ENCODE measurements at regions not wholly inside any gene's neighbourhood (a gene's known extent, or its start where the extent isn't known, plus 50 kb on each side); places are given as distances from the start of the nearest gene placed in this dataset.

DNA sequence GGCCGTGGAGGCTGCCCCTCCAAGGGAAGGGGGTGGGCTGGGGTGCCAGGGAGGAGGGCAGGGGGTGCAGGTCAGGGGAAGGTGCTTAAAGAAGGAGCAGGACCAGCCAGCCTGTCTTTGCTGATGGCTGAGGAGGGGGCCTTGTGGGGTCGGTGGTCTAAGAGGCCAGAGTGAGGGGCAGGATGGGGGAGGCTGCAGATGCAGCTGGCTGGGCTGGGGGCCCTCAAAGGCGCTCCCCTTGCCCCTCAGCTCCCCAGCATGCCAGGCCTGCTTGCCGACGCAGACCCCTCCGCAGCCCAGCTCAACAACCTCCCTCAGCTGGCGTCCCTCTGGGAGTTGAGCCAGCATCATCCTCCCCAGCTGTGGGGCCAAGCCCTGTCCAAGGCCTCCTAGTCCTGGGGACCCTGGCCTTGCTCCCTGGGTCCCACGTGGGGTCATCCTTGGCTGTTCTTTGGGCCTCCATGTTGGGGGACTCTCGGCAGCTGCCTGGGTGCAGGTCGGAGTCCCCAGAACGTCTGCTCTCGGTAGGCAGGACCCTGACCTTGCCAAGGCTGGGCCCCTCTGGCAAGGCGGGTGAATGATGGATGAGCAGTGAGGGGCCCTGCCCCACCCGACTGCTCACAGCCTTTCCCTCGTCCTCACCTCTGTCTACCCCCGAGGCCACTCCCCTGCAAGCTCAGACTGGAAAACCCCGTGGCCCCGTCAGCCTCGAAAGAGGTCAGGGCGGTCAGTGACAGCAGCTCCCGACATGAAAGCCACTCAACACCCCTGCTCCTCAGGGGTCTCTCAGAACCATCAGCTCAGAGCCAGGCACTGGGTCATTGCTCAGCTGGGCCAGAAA lies 119.4 kb downstream of the FAM53A start:
- intact Hi-C loops (cut with DNase I; ENCODE audit: low total_unique reads): loop anchor here (1.0 kb wide), 1 partner anchor 198 kb away; no protein-coding TSS in a partner anchor
- TF ChIP-seq, protein P1, sequence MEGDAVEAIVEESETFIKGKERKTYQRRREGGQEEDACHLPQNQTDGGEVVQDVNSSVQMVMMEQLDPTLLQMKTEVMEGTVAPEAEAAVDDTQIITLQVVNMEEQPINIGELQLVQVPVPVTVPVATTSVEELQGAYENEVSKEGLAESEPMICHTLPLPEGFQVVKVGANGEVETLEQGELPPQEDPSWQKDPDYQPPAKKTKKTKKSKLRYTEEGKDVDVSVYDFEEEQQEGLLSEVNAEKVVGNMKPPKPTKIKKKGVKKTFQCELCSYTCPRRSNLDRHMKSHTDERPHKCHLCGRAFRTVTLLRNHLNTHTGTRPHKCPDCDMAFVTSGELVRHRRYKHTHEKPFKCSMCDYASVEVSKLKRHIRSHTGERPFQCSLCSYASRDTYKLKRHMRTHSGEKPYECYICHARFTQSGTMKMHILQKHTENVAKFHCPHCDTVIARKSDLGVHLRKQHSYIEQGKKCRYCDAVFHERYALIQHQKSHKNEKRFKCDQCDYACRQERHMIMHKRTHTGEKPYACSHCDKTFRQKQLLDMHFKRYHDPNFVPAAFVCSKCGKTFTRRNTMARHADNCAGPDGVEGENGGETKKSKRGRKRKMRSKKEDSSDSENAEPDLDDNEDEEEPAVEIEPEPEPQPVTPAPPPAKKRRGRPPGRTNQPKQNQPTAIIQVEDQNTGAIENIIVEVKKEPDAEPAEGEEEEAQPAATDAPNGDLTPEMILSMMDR (IDR thresholded peaks at IDR 0.05): no peak
- no peaks in the 10 kb centered on the region for H3K9me3 ChIP-seq

DNA sequence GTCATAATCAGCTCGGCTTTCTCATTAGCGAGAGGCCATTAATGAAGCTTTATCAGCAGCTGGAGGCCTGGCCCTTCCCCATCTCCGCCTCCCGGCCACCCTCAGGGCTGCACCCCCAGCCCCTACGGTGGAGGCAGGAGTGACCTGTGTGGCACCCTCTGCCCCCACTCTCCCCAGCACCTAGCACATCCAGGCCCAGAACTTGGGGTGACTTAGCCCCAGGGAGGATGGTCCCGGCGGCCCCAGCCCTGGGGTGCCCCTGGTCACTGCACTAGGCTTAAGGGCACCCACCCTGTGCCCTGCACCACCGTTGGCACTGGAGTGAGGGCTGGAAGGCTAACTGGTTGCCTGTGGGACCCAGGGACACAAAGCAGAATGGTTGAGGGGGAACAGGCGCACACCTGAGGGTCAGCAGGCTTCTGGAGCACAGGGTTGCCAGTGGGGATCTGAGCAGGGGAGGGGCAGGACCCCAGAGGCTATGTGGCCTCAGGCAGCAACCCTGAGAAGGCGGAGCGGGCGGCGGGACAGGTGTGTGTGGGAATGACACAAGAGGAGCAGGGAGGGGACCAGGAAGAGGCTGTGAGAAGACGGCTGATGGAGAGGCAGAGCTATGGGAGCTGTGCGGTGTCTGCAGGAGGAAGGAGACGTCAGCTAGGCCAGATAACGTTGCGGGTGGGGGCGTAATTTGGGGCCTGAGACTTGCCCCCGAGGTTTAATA lies 120.2 kb downstream of the FAM53A start:
- Histone ChIP-seq H3K36me3 (no peaks in the 10 kb centered on the region), H3K27me3 (peaks cover 0 to 94% of the 10 kb centered on the region in 2 donors), H3K4me1 (peaks cover 0 to 10% (median 0%) of the 10 kb centered on the region in 4 donors), H3K9me3 (no peaks in the 10 kb centered on the region), H3K27ac (no peak overlapping the region), H3K4me3 (no peak overlapping the region)
- TF ChIP-seq, protein P1 (IDR thresholded peaks at IDR 0.05): no peak
- DNase-seq: no peak
- intact Hi-C loops (cut with DNase I; ENCODE audit: low total_unique reads): loop anchor here (1.0 kb wide), 1 partner anchor 198 kb away; no protein-coding TSS in a partner anchor

More for the DNA sequence above, 119.4 kb downstream of the FAM53A start:
- Histone ChIP-seq H3K4me3 (no peak overlapping the region), H3K27me3 (peaks cover 0 to 92% of the 10 kb centered on the region in 2 donors), H3K36me3 (no peaks in the 10 kb centered on the region), H3K4me1 (peaks cover 0 to 10% (median 0%) of the 10 kb centered on the region in 4 donors), H3K27ac (no peak overlapping the region)
- no peak for DNase-seq

DNA sequence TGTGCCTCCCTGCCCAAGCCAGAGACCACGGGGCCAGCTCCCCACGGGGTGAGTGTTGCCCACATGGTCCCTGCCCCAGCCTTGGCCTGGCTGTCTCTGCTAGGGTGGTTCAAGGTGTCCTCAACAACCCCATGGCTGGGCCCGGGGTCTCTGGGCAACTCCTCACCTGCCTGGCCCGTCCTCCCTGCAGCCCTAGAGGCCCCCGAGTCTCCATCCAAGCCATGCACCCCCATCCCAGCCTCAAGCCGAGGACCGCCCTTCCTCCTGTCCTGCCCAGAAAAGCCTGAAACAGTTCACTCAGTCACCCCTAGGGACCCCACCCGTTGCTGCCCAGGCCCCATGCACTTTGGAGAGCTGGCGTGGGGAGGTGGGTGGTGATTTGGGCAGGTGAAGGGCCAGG lies 120.9 kb downstream of the FAM53A start:
- H3K36me3 ChIP-seq: no peaks in the 10 kb centered on the region
- intact Hi-C loops (cut with DNase I; ENCODE audit: low total_unique reads): no loop called here
- no peak for DNase-seq
- peaks cover 0 to 10% (median 0%) of the 10 kb centered on the region in 4 donors for H3K4me1 ChIP-seq
- TF ChIP-seq, protein P1 (IDR thresholded peaks at IDR 0.05): no peak
- no peaks in the 10 kb centered on the region for H3K9me3 ChIP-seq
- H3K4me3 ChIP-seq: no peak overlapping the region
- peaks cover 0 to 95% of the 10 kb centered on the region in 2 donors for H3K27me3 ChIP-seq
- H3K27ac ChIP-seq: no peak overlapping the region

DNA sequence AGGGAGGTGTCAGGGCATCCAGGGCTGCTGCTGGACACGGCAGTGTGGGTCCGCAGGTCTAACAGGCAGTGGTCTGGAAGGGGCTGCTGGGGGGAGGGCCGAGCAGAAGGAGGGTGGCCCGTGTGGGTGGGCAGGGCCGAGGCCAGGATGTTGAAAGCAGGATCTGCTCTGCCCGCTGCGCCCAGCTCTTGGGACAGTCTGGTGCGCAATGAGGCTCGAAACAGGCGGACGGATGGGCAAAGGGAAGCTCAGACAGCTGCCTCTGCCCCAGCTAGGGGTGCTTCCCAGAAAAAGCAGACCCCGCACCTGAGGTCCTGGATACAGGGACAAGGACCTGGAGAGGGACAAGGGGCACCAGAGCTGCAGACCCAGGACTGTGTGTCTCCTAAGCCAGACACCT lies 121.3 kb downstream of the FAM53A start:
- Histone ChIP-seq H3K27me3 (peaks cover 0 to 94% of the 10 kb centered on the region in 2 donors), H3K27ac (no peak overlapping the region), H3K36me3 (no peaks in the 10 kb centered on the region), H3K4me1 (peaks cover 0 to 10% (median 0%) of the 10 kb centered on the region in 4 donors), H3K9me3 (no peaks in the 10 kb centered on the region), H3K4me3 (no peak overlapping the region)
- TF ChIP-seq, protein P1 (IDR thresholded peaks at IDR 0.05): no peak
- intact Hi-C loops (cut with DNase I; ENCODE audit: low total_unique reads): no loop called here
- no peak for DNase-seq

DNA sequence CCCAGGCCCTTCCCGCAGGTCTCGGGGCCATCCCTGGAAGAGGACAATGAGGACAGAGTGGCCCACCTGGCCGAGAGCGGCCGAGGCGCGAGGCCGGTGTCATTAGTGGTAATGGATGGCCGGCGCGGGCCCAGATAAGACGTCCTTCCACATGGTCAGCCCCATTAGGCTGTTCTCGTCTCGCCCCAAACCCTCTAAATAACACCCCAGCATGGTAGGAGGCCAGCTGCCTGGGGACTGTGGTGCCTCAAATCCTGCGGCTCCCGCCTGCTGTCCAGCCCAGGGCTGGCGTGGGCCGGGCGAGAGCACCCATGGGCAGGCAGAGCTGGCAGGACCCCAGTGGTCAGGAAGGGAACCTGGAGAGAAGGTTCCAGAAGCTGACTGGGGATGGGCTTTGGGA lies 121.7 kb downstream of the FAM53A start:
- Histone ChIP-seq H3K27me3 (peaks cover 0 to 94% of the 10 kb centered on the region in 2 donors), H3K4me3 (no peak overlapping the region), H3K9me3 (no peaks in the 10 kb centered on the region), H3K4me1 (peaks cover 0 to 6% (median 0%) of the 10 kb centered on the region in 4 donors), H3K27ac (no peak overlapping the region), H3K36me3 (no peaks in the 10 kb centered on the region)
- TF ChIP-seq, protein P1 (IDR thresholded peaks at IDR 0.05): no peak
- intact Hi-C loops (cut with DNase I; ENCODE audit: low total_unique reads): no loop called here
- no peak for DNase-seq
